IPS-20b (cell line): ENCODE measurements at regions not wholly inside any gene's neighbourhood (a gene's known extent, or its start where the extent isn't known, plus 50 kb on each side); places are given as distances from the start of the nearest gene placed in this dataset.

Experiments
- H3K27ac ChIP-seq: one replicate; pipeline ENCODE4 v1.5.1; 2013; ENCODE audit warnings: low read length
- H3K27me3 ChIP-seq: 2 replicates; pipeline ENCODE4 v1.6.1; 2013; ENCODE audit warnings: mild to moderate bottlenecking, low read length, inconsistent platforms; ENCODE audit not compliant: insufficient read depth
- H3K36me3 ChIP-seq: 2 replicates; pipeline ENCODE4 v1.6.1; 2013; ENCODE audit warnings: low read depth, mild to moderate bottlenecking, inconsistent platforms, low read length, moderate library complexity; ENCODE audit not compliant: insufficient read depth
- H3K4me1 ChIP-seq: 2 replicates; pipeline ENCODE4 v1.6.1; 2013; ENCODE audit warnings: mild to moderate bottlenecking, control low read depth, inconsistent platforms, low read length, moderate library complexity; ENCODE audit not compliant: insufficient read depth
- H3K4me3 ChIP-seq: 2 replicates; pipeline ENCODE4 v1.5.1; 2013; ENCODE audit warnings: mild to moderate bottlenecking, low read length, inconsistent platforms
- H3K9ac ChIP-seq: 2 replicates; pipeline ENCODE4 v1.6.1; 2013; ENCODE audit warnings: low read depth, mild to moderate bottlenecking, inconsistent platforms, low read length, moderate library complexity
- H3K9me3 ChIP-seq: 2 replicates; pipeline ENCODE4 v1.6.1; 2013; ENCODE audit warnings: mild to moderate bottlenecking, low read depth, low read length, inconsistent platforms; ENCODE audit not compliant: insufficient read depth

DNA sequence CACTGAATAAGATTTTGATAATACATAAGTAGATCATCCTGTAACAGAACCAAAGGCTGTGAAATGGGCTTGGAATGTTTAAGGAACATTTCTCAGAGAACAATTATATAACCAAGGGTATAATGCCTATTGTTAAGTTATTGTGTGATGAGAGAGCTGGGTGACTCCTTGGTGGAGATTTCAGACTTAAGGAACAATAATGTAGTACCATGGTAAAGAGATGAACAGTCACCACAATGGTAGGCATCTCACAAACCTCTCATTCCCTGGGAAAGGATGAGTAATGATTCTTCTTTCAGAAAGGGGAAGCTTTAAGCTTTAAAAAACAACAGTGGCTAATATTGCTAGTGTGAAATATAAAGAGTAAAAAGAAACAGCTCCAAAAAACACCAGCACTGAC, 147.4 kb downstream of the TRIM36 start:
- Histone ChIP-seq H3K27me3 (no peaks in the 10 kb centered on the region), H3K27ac (no peak overlapping the region), H3K4me1 (no peaks in the 10 kb centered on the region), H3K9ac (no peak overlapping the region), H3K9me3 (no peaks in the 10 kb centered on the region), H3K4me3 (no peak overlapping the region), H3K36me3 (no peaks in the 10 kb centered on the region)

DNA sequence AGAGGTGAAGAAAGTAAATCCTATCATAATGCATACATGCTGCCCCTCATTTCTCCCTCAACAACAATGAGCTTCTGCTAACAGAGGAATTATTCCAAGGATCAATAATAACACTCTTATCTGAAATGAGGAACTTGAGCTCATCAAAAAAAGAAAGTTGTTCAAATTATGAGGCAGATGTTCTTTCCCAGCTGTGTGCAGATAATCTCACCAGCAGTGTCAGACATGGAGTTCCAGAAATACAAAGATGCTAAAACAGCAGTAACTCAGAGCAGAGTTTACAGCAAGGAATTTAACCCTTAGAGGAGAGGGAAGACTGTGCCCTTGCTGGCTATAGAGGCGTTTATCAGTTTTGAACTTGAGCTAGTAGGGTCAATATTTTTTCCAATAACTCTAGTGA, 153.1 kb downstream of the TRIM36 start:
- H3K4me1 ChIP-seq, result no peaks in the 10 kb centered on the region
- no peaks in the 10 kb centered on the region for H3K36me3 ChIP-seq
- no peak overlapping the region for H3K27ac ChIP-seq
- H3K4me3 ChIP-seq, result no peak overlapping the region
- H3K27me3 ChIP-seq, result no peaks in the 10 kb centered on the region
- H3K9me3 ChIP-seq, result no peaks in the 10 kb centered on the region
- no peak overlapping the region for H3K9ac ChIP-seq

DNA sequence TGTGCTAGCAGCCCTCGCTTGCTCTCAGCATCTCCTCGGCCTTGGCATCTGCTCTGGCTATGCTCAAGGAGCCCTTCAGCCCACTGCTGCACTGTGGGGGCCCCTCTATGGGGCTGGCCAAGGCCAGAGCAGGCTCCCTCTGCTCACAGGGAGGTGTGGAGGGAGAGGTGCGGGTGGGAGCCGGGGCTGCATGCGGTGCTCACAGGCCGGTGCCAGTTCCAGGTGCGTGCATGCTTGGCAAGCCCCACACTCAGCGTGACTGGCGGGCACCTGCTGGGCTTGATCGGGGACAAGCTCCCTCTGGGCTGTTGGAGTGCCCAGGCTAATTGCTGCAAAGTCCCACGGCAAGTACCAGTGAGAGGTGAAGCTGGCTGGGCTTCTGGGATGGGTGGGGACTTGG, 170.5 kb downstream of the TRIM36 start:
- Histone ChIP-seq H3K9ac (no peak overlapping the region), H3K4me3 (no peak overlapping the region), H3K9me3 (no peaks in the 10 kb centered on the region), H3K4me1 (no peaks in the 10 kb centered on the region), H3K27ac (no peak overlapping the region), H3K36me3 (no peaks in the 10 kb centered on the region), H3K27me3 (no peaks in the 10 kb centered on the region)

DNA sequence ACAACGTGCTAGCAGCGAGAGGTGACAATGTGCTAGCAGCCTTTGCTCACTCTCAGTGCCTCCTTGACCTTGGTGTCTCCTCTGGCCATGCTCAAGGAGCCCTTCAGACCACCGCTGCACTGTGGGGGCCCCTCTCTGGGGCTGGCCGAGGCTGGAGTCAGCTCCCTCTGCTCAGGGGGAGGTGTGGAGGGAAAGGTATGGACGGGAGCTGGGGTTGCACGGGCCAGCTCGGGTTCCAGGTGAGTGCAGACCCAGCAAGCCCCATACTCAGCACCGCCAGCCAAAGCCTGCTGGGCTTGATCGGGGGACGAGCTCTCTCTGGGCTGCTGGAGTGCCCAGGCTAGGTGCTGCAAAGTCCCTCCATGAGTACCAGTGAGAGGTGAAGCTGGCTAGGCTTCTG, 180.2 kb downstream of the TRIM36 start:
- peaks cover 6% of the 10 kb centered on the region; the same call in 1 of the 2 replicates for H3K9me3 ChIP-seq
- H3K27me3 ChIP-seq, result no peaks in the 10 kb centered on the region
- no peak overlapping the region for H3K4me3 ChIP-seq
- H3K4me1 ChIP-seq, result no peaks in the 10 kb centered on the region
- H3K36me3 ChIP-seq, result no peaks in the 10 kb centered on the region
- no peak overlapping the region for H3K27ac ChIP-seq
- no peak overlapping the region for H3K9ac ChIP-seq

DNA sequence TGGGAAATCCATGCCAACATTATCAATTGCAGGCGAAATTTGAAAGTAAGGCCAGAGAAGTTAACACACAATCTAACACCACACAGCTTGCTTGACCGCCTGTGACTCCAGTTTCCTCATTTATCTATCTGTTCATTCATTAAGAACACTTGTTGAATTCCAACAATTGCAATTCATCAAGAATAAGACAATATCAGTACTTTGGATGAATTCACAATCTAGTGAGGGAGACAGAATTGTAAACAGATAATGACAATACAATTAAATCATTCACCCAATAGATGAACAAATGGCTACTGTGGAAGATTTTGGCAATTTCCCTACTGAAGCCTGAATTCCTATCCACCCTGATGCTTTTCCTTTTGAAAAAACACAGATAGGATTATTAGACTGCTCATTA, 181.6 kb downstream of the TRIM36 start:
- peaks cover 6% of the 10 kb centered on the region; the same call in 1 of the 2 replicates for H3K9me3 ChIP-seq
- no peaks in the 10 kb centered on the region for H3K27me3 ChIP-seq
- no peak overlapping the region for H3K9ac ChIP-seq

DNA sequence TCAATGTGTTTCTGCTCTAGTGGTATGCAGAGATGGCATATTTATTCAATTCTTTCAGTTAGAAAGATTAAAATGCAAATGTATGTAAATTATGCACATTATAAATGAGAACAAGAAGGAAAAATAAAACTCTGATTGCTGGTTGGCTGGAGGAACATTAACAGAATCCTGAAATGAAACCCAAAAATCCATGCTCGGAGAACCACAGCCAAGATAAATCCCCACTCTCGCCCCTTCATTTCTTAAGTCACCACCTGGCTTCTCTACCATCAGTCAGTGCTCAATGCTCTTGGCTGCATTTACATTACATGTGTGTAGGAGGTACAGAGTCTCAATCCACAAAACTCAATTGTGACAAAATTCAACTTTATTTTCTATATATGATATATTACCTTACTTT, 184.9 kb downstream of the TRIM36 start:
- no peaks in the 10 kb centered on the region for H3K36me3 ChIP-seq
- no peaks in the 10 kb centered on the region for H3K27me3 ChIP-seq
- no peak overlapping the region for H3K27ac ChIP-seq
- H3K9ac ChIP-seq, result no peak overlapping the region
- no peak overlapping the region for H3K4me3 ChIP-seq
- H3K9me3 ChIP-seq, result peaks cover 2% of the 10 kb centered on the region; the same call in 1 of the 2 replicates
- no peaks in the 10 kb centered on the region for H3K4me1 ChIP-seq

More for the DNA sequence above, 181.6 kb downstream of the TRIM36 start:
- Histone ChIP-seq H3K4me3 (no peak overlapping the region), H3K4me1 (no peaks in the 10 kb centered on the region), H3K27ac (no peak overlapping the region), H3K36me3 (no peaks in the 10 kb centered on the region)

DNA sequence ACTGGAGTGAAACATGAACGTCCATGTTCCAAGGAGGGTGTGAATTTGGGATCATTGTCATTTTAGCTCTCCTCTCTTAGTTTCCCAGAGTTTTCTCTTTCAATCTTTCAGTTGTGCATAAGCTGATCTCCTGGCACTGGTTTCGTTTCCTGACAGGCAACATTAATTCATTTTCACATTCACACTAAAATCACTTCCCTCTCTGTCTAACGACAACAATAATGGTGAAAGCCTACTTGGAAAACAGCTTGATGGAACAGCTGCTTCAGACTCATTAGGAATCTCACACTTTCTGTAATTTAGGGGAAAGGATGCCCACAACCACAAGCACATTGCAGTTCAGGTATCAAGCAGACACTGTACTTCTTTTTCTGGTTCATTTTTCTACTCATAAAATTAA, 188.6 kb downstream of the TRIM36 start:
- no peaks in the 10 kb centered on the region for H3K36me3 ChIP-seq
- no peak overlapping the region for H3K27ac ChIP-seq
- H3K4me3 ChIP-seq, result no peak overlapping the region
- H3K4me1 ChIP-seq, result no peaks in the 10 kb centered on the region
- H3K27me3 ChIP-seq, result no peaks in the 10 kb centered on the region
- no peaks in the 10 kb centered on the region for H3K9me3 ChIP-seq
- H3K9ac ChIP-seq, result no peak overlapping the region

DNA sequence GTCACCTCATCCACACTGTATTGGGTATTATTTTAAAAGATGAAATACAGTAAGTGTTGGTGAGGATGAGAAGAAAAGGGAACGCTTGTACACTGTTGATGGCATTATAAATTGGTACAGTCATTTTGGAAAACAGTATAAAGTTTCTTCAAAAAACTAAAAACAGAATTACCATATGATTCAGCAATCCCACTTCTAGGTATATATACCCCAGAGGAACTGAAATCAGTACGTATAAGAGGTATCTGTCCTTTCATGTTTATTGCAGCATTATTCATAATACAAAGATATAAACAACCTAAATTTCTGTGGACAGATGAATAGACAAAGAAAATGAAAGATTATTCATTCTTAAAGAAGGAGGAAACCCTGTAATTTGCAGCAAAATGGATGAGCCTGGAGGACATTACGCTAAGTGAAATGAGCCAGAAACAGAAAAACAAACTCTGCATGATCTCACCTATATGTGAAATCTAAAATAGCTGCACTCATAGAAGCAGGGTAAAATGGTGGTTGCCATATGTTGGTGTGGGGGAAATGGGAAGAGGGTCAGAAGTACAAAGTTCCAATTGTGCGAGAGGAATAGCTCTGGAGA, 191.6 kb downstream of the TRIM36 start:
- Histone ChIP-seq H3K27ac (no peak overlapping the region), H3K27me3 (no peaks in the 10 kb centered on the region), H3K9ac (no peak overlapping the region), H3K4me1 (no peaks in the 10 kb centered on the region), H3K9me3 (no peaks in the 10 kb centered on the region), H3K36me3 (no peaks in the 10 kb centered on the region), H3K4me3 (no peak overlapping the region)

DNA sequence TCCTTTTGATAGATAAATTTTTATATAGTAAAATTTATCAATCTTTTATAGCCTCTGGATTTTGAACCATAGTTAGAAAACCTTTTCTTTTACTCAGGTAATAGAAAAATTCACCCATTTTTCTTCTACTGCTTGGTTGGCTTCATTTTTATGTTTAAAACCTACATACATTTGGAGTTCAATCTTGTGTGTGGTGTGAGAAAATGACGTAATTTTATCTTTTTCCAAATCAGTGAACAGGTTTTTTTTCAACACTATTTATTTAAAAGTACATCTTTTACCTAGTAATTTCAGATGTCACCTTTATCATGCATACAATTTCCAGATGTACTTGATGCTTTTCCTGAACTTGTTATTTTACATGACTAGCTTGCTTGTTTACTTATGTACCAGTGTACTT, 200.2 kb downstream of the TRIM36 start:
- Histone ChIP-seq H3K27ac (no peak overlapping the region), H3K9me3 (no peaks in the 10 kb centered on the region), H3K4me1 (no peaks in the 10 kb centered on the region; the same call in 1 of the 2 replicates), H3K36me3 (no peaks in the 10 kb centered on the region), H3K9ac (no peak overlapping the region), H3K4me3 (no peak overlapping the region), H3K27me3 (no peaks in the 10 kb centered on the region)

DNA sequence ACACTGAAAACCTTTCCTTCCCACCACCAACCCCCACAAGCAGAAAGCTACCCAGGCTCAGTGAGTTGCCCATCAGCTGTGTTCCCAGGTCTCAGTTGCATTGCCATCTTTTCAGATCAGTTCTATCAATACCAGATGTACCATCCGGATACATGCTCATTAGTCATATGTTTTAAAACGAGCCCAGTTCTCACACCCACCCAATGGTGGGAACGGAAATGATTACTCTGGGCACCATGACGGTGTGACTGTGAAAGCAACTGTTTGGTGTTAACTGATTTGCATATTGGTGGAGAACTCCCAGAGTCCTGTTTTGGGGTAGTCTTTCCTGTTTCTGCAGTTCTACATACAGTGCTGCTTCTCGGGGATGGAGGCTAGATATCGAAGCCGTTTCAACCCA, 212.3 kb downstream of the TRIM36 start:
- no peaks in the 10 kb centered on the region for H3K4me1 ChIP-seq
- no peak overlapping the region for H3K9ac ChIP-seq
- no peaks in the 10 kb centered on the region; the same call in 1 of the 2 replicates for H3K9me3 ChIP-seq
- no peak overlapping the region for H3K4me3 ChIP-seq
- H3K36me3 ChIP-seq, result no peaks in the 10 kb centered on the region
- no peak overlapping the region for H3K27ac ChIP-seq
- no peaks in the 10 kb centered on the region for H3K27me3 ChIP-seq

DNA sequence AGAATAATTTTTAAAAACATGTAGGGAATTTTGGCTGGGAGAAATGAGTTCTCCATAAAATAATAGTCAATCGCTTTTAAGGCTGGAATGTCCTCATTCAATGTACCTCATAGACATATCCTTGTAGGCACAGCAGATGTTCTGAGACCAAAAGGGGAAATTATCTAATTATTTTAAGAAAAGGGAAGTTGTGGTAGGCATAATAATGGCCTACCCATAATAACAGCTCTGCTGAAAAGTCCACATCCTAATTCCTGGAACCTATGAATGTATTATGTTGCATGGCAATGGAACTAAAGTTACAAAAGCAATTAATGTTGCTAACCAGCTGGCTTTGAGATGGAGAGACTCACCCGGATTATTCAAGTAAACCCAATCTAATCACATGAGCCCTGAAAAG, 216.1 kb downstream of the TRIM36 start:
- H3K9ac ChIP-seq, result no peak overlapping the region
- H3K36me3 ChIP-seq, result no peaks in the 10 kb centered on the region
- no peaks in the 10 kb centered on the region for H3K4me1 ChIP-seq
- no peaks in the 10 kb centered on the region for H3K27me3 ChIP-seq
- no peak overlapping the region for H3K27ac ChIP-seq
- no peaks in the 10 kb centered on the region; the same call in 1 of the 2 replicates for H3K9me3 ChIP-seq
- no peak overlapping the region for H3K4me3 ChIP-seq

DNA sequence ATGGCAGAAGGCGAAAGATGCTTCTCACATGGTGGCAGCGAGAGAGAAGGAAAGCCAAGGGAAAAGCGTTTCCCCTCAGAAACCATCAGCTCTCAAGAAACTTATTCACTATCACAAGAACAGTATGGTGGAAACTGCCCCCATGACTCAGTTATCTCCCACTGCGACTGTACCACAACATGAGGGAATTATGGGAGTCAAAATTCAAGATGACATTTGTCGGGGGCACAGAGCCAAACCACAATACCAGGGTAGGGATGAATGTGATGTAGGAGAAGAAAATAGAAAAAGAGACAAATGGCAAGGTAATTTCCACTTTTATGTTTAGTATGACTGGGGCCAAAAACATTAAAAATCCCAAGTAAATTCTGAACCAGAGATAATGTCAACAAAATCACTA, 216.8 kb downstream of the TRIM36 start:
- Histone ChIP-seq H3K4me3 (no peak overlapping the region), H3K27ac (no peak overlapping the region), H3K36me3 (no peaks in the 10 kb centered on the region), H3K9me3 (no peaks in the 10 kb centered on the region; the same call in 1 of the 2 replicates), H3K27me3 (no peaks in the 10 kb centered on the region), H3K4me1 (no peaks in the 10 kb centered on the region), H3K9ac (no peak overlapping the region)
